Fibroblast of skin of right biceps (primary cell): ENCODE measurements at regions not wholly inside any gene's neighbourhood (a gene's known extent, or its start where the extent isn't known, plus 50 kb on each side); places are given as distances from the start of the nearest gene placed in this dataset.
"Not testable (repeated sequence)": the region's sequence is repeated elsewhere in the genome, so short reads cannot be mapped to it uniquely, and the experiment has no call there.

Experiments used
- DNase-seq: peaks from one replicate; pipeline ENCODE4 v3.0.0-alpha.2; 2013

DNA sequence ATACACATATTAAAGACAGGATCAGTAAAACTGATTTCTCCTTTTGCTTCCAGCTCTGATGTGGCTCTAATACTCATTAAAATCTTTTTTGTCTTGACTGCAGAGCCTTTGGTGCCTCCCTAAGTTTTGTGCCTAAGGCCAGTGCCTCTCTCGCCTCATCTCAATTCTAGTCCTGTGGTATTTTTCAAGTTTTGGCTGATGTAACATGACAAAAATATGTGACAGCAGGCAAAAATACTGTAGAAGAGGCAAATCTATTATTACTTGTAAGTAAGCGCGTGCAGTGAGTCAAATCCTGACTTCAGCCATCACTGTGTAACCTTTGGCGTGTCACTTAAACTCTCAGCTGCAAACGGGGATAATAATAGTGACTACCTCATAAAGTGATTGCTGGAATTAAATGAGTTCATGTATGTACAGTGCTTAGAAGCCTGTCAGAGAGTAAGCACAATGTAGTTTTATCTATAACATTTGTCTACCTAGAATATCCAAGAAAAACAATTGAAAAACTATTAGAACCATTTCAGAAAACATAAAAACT is 74.0 kb downstream of the MAB21L3 start:
- DNase-seq, result peak; percentile 7

GRCh38 chr1:116189481-116189880 is 78.3 kb downstream of the MAB21L3 start:
- no peak for DNase-seq

DNA sequence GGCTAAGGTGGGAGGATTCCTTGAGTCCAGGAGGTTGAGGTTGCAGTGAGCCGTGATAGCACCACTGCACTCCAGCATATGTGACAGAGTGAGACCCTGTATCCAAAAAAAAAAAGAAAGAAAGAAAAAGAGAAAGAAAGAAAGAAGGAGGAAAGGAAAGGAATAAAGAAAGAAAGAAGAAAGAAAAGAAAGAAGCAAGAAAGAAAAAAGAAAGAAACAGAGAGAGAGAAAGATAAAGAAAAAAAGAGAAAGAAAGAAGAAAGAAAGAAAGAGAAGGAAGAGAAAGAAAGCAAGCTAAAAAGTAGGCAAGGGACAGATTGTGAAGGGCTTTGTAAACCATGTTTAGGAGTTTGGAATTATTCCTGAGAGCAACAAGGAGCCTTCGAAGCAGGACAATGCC is 80.1 kb downstream of the MAB21L3 start:
- DNase-seq, result no peak

DNA sequence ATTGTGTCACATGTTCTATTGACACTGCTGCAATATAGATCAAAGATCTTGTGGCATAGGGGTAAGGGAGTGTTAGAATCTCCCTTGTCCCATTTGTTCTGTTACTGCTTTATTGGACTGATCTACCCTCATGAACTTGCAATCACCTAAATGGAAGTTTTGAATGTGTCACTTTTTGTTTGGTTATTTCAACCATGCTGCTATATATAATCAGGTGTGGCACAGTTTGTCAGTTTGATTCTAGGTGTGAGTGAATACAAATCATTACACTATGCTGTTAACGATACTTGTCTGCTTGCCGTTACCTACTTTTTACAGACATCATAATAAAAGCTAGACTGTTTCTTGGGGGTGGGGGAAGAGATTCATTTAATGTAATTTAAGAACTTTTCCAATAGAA is 82.6 kb downstream of the MAB21L3 start:
- DNase-seq, result no peak

- DNase-seq, result no peak
Observed at GRCh38 chr1:116194568-116194967, 83.4 kb downstream of the MAB21L3 start.

- DNase-seq, result no peak
Observed at GRCh38 chr1:116195077-116195868, 84.1 kb downstream of the MAB21L3 start.

DNA sequence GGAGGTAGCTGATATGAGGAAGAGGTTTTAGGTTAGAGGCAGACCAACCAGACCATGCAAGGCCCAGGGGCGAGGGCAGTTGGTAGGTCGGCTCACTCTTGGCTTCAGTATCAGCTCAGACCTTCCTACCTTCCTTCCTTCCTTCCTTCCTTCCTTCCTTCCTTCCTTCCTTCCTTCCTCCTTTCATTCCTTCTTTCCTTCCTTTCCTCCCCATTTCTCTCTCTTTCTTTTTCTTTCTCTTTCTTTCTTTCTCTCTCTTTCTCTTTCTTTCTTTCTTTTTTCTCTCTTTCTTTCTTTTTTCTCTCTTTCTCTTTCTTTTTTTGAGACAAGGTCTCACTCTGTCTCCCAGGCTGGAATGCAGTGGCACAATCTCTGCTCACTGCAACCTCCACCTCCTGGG is 89.1 kb downstream of the MAB21L3 start:
- not testable (repeated sequence) for DNase-seq

- DNase-seq, result peak; percentile 55
Observed at GRCh38 chr1:116201911-116202310, 90.7 kb downstream of the MAB21L3 start.

DNA sequence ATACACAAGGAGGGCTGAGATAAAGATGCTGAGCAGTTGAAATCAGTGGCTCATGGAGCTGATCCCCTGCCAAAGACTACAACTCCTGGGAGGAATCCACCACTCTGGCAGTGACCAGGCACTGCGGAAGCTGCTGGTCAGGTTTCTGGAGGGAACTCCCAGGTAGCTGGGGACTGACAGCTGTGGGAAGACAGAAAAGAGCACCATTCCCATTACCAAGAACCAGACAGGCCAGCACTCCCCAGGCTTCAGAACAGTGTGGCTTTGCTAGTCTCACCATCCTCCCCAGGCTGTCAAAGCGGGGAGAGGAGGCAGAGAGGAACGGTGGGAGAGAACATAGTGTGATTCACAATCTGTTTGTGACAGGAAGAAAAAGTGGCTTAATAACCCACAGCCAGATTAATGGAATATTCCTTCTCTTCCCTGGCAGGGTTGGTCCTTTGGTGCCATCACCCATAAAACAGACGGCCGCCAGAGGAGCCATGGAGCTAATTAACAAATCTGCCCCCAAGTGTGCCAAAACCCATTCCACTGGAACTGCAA is 92.1 kb downstream of the MAB21L3 start:
- DNase-seq, result peak; percentile 9

GRCh38 chr1:116203920-116204319 is 92.7 kb downstream of the MAB21L3 start:
- no peak for DNase-seq

- DNase-seq, result no peak
Observed at GRCh38 chr1:116205941-116206679, 94.9 kb downstream of the MAB21L3 start.

GRCh38 chr1:116207126-116207735 is 96.0 kb downstream of the MAB21L3 start:
- no peak for DNase-seq

GRCh38 chr1:116208136-116208535 is 96.9 kb downstream of the MAB21L3 start:
- no peak for DNase-seq

DNA sequence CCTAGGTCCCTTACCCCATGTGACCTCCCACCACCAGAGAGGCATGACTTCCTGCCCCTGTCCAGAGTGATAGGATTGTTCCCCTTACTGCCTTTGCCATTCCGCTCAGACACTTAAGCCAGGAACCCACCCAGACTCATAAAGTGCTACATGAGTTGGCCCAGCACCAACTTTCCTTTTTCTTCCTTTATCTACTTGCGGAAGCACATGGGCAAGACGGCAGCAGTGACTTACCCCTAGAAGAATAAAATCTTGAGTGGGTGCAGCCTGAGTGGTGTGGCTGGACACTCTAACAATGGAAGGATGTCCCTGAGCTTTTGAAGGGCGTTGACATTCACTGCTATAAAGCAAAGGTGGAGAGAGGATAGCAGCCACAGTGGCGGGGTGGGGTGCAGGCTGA is 100.1 kb downstream of the MAB21L3 start:
- no peak for DNase-seq

GRCh38 chr1:116218922-116219321 is 107.7 kb downstream of the MAB21L3 start:
- DNase-seq, result no peak

DNA sequence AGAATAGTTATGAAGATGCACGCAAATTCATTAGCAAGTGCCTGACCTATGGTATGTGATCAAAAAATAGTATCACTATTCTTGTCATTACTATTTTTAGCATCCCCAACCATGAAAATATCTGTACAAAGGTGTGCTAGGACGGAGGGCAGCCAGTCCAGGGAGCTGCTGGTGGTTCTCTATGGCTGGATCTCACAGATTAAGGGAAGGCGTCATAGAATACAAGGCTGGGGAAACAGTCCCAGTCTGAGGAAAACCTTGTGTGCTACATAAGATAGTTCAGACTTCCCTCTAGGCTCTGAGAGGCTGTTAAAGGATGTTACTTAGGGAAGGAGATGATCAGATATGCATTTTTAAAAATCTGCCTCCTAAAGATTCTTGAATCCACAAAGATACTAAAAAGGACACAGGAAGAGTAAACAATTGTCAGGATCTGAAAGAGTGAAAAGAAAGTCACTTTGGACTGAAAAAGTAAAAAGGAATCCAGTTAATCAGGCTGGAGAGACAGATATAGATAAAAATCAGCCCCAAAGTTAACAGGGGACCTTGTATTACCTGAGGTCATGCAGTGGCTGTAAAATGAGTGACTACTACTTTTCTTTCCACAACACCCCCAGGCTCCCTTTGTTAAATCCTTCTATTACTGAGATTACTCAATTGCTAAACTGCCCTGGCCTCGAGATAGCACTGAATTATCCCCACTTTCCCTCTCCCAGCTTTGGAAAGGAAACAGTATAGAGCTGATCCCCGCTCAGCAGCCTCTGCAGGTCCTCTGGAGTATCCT is 108.6 kb downstream of the MAB21L3 start:
- no peak for DNase-seq

- no peak for DNase-seq
Observed at GRCh38 chr1:116224111-116224510, 112.9 kb downstream of the MAB21L3 start.

DNA sequence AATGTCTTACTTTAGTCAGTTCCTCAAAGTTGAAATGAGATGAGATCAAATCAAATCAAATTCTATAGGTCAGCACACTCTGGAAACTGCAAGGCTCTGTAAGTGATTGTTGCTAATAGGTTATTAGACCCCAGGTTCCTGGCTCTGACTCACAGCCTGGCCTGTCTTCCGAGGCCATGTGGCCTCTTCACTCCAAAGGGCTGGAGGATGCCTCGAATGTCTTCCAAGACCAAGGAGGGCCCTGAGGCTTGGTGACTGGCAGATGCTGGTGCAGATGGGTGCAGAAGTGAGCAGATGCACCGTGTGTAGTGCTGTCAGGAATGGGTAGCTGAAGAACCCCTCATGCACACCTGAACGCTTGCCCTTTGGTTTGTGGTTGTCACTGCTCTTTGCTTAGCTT is 113.4 kb downstream of the MAB21L3 start:
- DNase-seq, result no peak

DNA sequence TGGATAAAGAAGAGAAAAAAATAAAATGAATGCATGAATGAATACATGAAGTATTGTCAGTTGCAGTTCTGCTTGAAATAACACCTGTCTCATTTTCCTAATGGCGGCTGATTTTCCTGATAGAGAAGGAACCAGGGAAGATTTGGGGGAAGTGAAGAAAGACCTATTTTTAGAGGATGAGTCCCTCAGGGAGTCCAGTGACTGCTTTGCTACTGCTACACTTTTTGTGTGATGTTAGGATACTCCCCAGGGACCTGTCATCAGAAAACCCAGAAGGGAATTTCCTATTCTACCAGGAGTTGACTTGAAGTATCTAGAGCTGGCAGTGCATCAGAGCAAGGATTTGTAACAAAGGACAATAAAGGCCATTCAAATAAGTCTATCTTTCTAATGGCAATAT is 114.8 kb downstream of the MAB21L3 start:
- DNase-seq, result no peak

GRCh38 chr1:116228511-116228910 is 117.3 kb downstream of the MAB21L3 start:
- DNase-seq, result no peak

DNA sequence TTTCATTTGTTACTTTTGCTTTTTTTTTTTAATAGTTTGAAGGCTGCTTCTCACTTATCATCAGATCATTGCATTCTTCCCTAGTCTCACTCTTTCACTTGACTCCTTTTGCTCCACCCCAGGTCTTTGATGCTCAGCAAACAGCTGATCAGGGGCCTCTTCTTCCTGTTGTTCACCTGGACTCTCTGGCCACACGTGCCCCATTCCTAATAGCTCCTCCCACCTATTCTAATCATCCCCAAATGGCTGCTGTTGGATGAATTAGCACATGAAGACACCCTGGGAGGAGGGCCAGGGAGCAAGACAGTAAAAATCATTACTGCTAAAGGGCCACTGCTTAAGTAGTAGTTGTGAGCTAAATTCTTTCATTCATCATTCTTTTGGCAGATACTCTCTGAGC is 119.5 kb downstream of the MAB21L3 start:
- DNase-seq, result no peak

DNA sequence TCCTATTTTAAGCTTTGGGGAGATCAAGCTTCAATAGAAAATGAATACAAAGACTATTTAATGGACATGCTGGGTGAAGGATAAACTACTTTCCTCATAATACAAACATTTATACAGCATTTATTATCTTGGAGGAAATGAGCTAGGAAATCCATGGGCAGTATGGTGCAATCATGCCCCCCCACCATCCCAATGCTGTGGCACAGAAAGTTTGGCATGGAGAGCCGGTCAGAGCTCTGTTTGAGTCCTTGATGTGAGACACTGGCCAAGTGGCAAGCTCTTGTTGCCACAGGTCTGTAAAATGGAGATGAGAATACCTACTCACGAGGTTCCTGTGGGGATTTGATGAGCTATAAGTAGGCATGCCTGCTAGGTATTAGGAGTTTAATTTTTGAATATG is 120.6 kb downstream of the MAB21L3 start:
- DNase-seq, result no peak
